Kidney epithelial cell (primary cell): ENCODE measurements at regions not wholly inside any gene's neighbourhood (a gene's known extent, or its start where the extent isn't known, plus 50 kb on each side); places are given as distances from the start of the nearest gene placed in this dataset.

Experiments
- DNase-seq: peaks from one replicate; pipeline ENCODE4 v3.0.0-alpha.2; 2010; ENCODE audit warnings: low read depth
- H3K27me3 ChIP-seq: 2 replicates; pipeline ENCODE4 v1.6.0; 2011; ENCODE audit warnings: low read length; ENCODE audit not compliant: control insufficient read depth, insufficient read depth
- H3K36me3 ChIP-seq: 2 replicates; pipeline ENCODE4 v1.5.1; 2011; ENCODE audit warnings: low read length; ENCODE audit not compliant: control insufficient read depth, insufficient read depth
- H3K4me3 ChIP-seq: 2 replicates; pipeline ENCODE4 v1.5.1; 2011; ENCODE audit warnings: low read depth, mild to moderate bottlenecking, control low read depth, low read length
- TF ChIP-seq, protein P1 (sequence below): IDR thresholded peaks from 2 replicates; pipeline ENCODE4 v1.5.1; 2011; ENCODE audit warnings: mild to moderate bottlenecking, moderate library complexity, low read length, control low read depth, inconsistent platforms; ENCODE audit not compliant: insufficient read depth, poor library complexity, severe bottlenecking

GRCh38 chr6:16849988-16850680, 88.9 kb upstream of the ATXN1 start:
- no peak overlapping the region for H3K4me3 ChIP-seq
- TF ChIP-seq, protein P1, sequence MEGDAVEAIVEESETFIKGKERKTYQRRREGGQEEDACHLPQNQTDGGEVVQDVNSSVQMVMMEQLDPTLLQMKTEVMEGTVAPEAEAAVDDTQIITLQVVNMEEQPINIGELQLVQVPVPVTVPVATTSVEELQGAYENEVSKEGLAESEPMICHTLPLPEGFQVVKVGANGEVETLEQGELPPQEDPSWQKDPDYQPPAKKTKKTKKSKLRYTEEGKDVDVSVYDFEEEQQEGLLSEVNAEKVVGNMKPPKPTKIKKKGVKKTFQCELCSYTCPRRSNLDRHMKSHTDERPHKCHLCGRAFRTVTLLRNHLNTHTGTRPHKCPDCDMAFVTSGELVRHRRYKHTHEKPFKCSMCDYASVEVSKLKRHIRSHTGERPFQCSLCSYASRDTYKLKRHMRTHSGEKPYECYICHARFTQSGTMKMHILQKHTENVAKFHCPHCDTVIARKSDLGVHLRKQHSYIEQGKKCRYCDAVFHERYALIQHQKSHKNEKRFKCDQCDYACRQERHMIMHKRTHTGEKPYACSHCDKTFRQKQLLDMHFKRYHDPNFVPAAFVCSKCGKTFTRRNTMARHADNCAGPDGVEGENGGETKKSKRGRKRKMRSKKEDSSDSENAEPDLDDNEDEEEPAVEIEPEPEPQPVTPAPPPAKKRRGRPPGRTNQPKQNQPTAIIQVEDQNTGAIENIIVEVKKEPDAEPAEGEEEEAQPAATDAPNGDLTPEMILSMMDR: no peak
- no peak for DNase-seq
- no peaks in the 10 kb centered on the region for H3K27me3 ChIP-seq
- H3K36me3 ChIP-seq: no peaks in the 10 kb centered on the region

DNA sequence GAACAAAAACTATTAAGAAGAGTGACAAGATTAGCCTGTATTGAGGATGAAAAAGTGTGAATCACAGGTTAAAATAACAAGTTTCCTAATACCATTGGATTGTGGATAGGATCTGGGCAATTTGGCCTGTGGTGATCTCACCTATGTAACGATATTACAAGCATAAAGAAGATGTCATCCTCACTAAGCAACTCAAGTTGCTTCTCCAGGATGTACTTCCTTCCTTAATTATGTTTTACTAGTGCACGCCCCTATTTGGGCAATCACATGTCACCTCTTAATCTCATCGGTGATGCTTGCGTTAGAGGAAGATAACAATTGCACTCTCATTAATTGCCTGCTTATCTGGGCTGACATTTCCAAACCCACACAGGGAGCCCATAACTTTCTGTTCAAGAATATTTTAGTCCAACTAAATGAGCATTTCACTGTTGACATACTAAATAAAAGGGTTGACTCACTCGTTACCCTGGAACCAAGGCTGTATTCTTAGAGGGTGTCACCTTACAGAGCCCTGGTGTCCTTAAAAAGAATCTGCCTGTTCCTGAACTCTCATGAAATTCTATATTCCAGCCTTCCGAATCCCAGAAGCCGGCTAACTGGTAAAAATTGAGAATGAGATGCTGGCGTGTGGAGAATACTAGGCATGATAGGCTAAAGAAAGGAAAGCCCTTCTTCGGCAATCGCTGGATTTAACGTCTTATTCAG, 88.2 kb upstream of the ATXN1 start:
- no peaks in the 10 kb centered on the region for H3K27me3 ChIP-seq
- TF ChIP-seq, protein P1: no peak
- DNase-seq: no peak
- no peak overlapping the region for H3K4me3 ChIP-seq
- no peaks in the 10 kb centered on the region for H3K36me3 ChIP-seq

DNA sequence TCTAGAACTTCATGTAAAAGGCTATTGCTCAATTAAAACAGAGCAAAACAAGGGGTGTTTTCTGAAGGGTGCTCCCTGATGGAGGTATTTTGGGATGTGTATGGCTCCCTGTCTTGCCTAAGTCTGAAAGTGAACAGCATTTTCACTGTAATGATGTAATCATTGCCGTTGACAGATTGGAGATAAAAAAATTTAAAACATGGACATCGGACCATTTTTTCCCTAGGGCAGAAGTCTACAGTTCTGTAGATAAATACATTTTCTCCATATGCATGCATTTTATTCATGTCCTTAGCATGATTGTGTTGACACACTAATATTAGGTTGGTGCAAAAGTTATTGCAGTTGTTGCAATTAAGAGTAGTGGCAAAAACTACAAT, 85.1 kb upstream of the ATXN1 start:
- H3K36me3 ChIP-seq: no peaks in the 10 kb centered on the region
- DNase-seq: no peak
- H3K4me3 ChIP-seq: no peak overlapping the region
- TF ChIP-seq, protein P1: no peak
- H3K27me3 ChIP-seq: no peaks in the 10 kb centered on the region

- Histone ChIP-seq H3K4me3 (no peak overlapping the region), H3K36me3 (no peaks in the 10 kb centered on the region), H3K27me3 (no peaks in the 10 kb centered on the region)
- DNase-seq: no peak
- TF ChIP-seq, protein P1: no peak
Observed at GRCh38 chr6:16844183-16844582, 82.9 kb upstream of the ATXN1 start.

DNA sequence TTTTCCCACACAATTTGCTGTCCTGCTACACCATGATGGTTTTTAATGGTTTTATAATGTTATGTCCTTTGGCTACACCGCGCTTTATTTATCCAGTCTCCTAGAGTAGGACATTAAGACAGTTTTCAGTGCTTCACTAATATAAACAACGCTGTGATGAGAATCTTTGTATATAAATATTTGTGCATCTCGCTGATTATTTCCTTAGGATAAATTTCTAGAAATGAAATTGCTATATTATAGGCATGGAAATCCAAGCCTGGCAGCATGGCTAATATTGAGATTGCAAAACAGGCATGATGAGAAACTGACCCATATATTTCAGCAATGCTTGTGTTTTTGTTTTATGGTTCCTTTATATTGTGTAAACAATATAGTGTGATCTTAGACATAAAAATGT, 81.4 kb upstream of the ATXN1 start:
- Histone ChIP-seq H3K4me3 (no peak overlapping the region), H3K36me3 (no peaks in the 10 kb centered on the region), H3K27me3 (no peaks in the 10 kb centered on the region)
- TF ChIP-seq, protein P1: no peak
- DNase-seq: no peak
